HL-60 (cell line): ENCODE measurements at regions not wholly inside any gene's neighbourhood (a gene's known extent, or its start where the extent isn't known, plus 50 kb on each side); places are given as distances from the start of the nearest gene placed in this dataset.

Source experiments
- DNase-seq, 2 experiments: peaks; one replicate each; pipeline ENCODE4 v3.0.0-alpha.2; 2010 to 2020; ENCODE audit warnings: low read depth in 1 of 2, low spot score in 1 of 2
- H3K27ac ChIP-seq: fragments of 250-450 bp; sonication (Bioruptor Pico); replicated peaks from 2 replicates; pipeline ENCODE4 v1.5.1; 2020; ENCODE audit warnings: mild to moderate bottlenecking, moderate library complexity
- H3K27me3 ChIP-seq: fragments of 250-450 bp; sonication (Bioruptor Pico); 2 replicates; pipeline ENCODE4 v1.5.1; 2021; ENCODE audit warnings: mild to moderate bottlenecking, moderate library complexity; ENCODE audit not compliant: insufficient read depth, poor library complexity, severe bottlenecking
- H3K4me3 ChIP-seq: replicated peaks from 2 replicates; pipeline ENCODE4 v1.5.1; 2011; ENCODE audit warnings: mild to moderate bottlenecking, control low read depth, low read length; ENCODE audit not compliant: insufficient read depth
- CTCF ChIP-seq: IDR thresholded peaks from one replicate; pipeline ENCODE4 v1.5.1; 2011; ENCODE audit warnings: low read length, control low read depth, inconsistent platforms; ENCODE audit not compliant: insufficient read depth
- GABPA ChIP-seq: IDR thresholded peaks from 2 replicates; pipeline ENCODE4 v1.6.1; 2012; ENCODE audit warnings: low read depth
- POLR2AphosphoS5 ChIP-seq: IDR thresholded peaks from 2 replicates; pipeline ENCODE4 v1.6.1; 2012; ENCODE audit warnings: low read depth
- REST ChIP-seq: IDR thresholded peaks from 2 replicates; pipeline ENCODE4 v1.6.1; 2012; ENCODE audit warnings: low read depth; ENCODE audit not compliant: insufficient replicate concordance
- SPI1 ChIP-seq: IDR thresholded peaks from 2 replicates; pipeline ENCODE4 v1.6.1; 2012; ENCODE audit warnings: low read depth, mild to moderate bottlenecking, borderline replicate concordance

GRCh38 chr10:89069589-89069988, 79.0 kb downstream of the FAS start:
- Histone ChIP-seq H3K27ac (no peak overlapping the region), H3K4me3 (no peak overlapping the region), H3K27me3 (peaks cover 12% of the 10 kb centered on the region)
- TF ChIP-seq POLR2AphosphoS5 (no peak), CTCF (no peak), GABPA (no peak), REST (no peak), SPI1 (no peak)
- DNase-seq, result no peak
